Liver (tissue), 7 donors: ENCODE measurements at regions not wholly inside any gene's neighbourhood (a gene's known extent, or its start where the extent isn't known, plus 50 kb on each side); places are given as distances from the start of the nearest gene placed in this dataset.
"Not testable (repeated sequence)": the region's sequence is repeated elsewhere in the genome, so short reads cannot be mapped to it uniquely, and the experiment has no call there.

ENCODE experiments used
- DNase-seq: peaks from one replicate; pipeline ENCODE4 v3.0.0-alpha.2; 2017; ENCODE audit warnings: low spot score
- H3K27ac ChIP-seq, 2 donors: one replicate each; pipeline ENCODE4 v1.7.0; 2013; ENCODE audit warnings: inconsistent platforms in 2 of 2, low read length in 2 of 2, control low read depth in 1 of 2, low read depth in 1 of 2, mild to moderate bottlenecking in 1 of 2
- H3K27me3 ChIP-seq, 4 donors: one replicate each; pipeline versions ENCODE4 v1.6.1 to v1.7.0; 2013; ENCODE audit warnings: low read length in 3 of 4, inconsistent platforms in 1 of 4, mild to moderate bottlenecking in 1 of 4, moderate library complexity in 1 of 4; ENCODE audit not compliant: control insufficient read depth in 4 of 4, insufficient read depth in 4 of 4
- H3K36me3 ChIP-seq, 4 donors: one replicate each; pipeline versions ENCODE4 v1.6.1 to v1.7.0; 2013; ENCODE audit warnings: low read length in 3 of 4, mild to moderate bottlenecking in 3 of 4, low read depth in 1 of 4, moderate library complexity in 1 of 4; ENCODE audit not compliant: control insufficient read depth in 4 of 4, insufficient read depth in 3 of 4
- H3K4me1 ChIP-seq, 4 donors: one replicate each; pipeline versions ENCODE4 v1.6.1 to v1.7.0; 2013; ENCODE audit warnings: low read length in 3 of 4, mild to moderate bottlenecking in 3 of 4, moderate library complexity in 1 of 4; ENCODE audit not compliant: control insufficient read depth in 4 of 4, insufficient read depth in 4 of 4
- H3K4me3 ChIP-seq, 3 donors: one replicate each; pipeline versions ENCODE4 v1.6.1 to v1.7.0; 2013; ENCODE audit warnings: low read length in 3 of 3, control low read depth in 1 of 3, low read depth in 1 of 3, mild to moderate bottlenecking in 1 of 3
- H3K9ac ChIP-seq, 2 donors: one replicate each; pipeline ENCODE4 v1.7.0; 2013; ENCODE audit warnings: low read length in 2 of 2, mild to moderate bottlenecking in 2 of 2, moderate library complexity in 2 of 2, control low read depth in 1 of 2, low read depth in 1 of 2
- H3K9me3 ChIP-seq, 4 donors: one replicate each; pipeline versions ENCODE4 v1.6.1 to v1.7.0; 2013; ENCODE audit warnings: low read length in 3 of 4; ENCODE audit not compliant: control insufficient read depth in 4 of 4
- RAD21 ChIP-seq, 2 donors: IDR thresholded peaks; 2 replicates each; pipeline ENCODE4 v1.6.1; 2016; ENCODE audit warnings: antibody characterized with exemption in 2 of 2, mild to moderate bottlenecking in 2 of 2
- WGBS: extraction: QIAGEN DNeasy Blood & Tissue Kit; methylation state at CpG from one replicate; pipeline ENCODE4 v1.1.7; 2013; 5-methylcytosine and 5-hydroxymethylcytosine counted together
- donor health status: healthy.
- donor health status: healthy.
- donor health status: healthy.
- donor health status: healthy.

DNA sequence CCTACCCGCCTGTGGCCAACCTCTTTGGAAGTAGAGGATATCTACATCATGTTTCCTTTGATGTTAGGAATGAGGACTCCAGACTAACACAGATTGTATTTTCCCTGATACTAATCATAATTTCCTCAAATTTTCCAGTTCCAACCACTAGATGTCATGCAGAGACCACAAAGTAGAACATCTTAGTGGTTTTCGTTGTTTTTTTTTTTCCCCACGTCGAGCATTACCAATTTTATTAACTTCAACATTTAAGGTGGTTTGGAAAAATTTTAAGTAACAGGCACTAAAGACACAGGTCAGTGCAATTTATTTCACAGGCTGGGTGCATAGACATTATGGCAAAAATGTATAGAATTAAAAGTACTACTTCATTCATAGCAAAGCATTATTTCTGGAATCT is 280.1 kb downstream of the ANKRD30B start:
- H3K27ac ChIP-seq, H3K4me3 ChIP-seq, H3K9ac ChIP-seq, H3K9me3 ChIP-seq, H3K4me1 ChIP-seq, H3K27me3 ChIP-seq, DNase-seq, H3K36me3 ChIP-seq: not testable (repeated sequence)
- WGBS: 6% methylated on average over 4 of the region's 4 CpGs
- TF ChIP-seq RAD21 (IDR thresholded peaks at IDR 0.05): peak; percentile 59 to 63

DNA sequence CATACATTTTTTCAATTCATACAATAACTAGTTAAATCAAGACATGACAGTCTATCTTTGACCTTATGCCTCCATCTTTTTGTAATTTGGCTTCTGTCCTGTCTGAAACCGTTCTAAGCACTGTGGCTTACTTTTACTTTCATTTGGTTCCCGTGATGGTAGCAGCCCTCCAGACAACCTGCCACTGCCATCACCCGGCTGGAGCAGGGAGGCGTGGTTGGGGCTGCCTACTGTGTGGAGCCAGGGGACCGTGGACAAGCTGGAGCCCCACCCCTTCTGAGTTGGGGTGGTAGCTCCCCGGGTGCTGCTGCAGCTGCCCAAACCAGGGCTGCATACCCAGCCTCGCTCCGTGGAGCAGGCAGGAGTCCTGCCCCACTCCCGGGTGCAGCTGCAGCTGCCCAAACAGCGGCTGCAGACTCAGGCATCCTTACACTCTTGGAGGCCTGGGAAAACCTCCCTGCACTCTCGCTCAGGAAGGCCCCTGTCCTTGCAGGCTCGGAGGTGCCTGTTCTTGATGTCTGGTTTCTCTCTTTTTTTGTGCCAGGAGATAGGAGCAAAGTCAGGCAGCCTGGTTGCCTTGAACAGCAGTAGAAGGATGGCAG is 312.4 kb downstream of the ANKRD30B start:
- H3K36me3 ChIP-seq, DNase-seq, H3K27ac ChIP-seq, H3K4me3 ChIP-seq, H3K9me3 ChIP-seq, H3K9ac ChIP-seq, H3K4me1 ChIP-seq, H3K27me3 ChIP-seq: not testable (repeated sequence)
- WGBS: 70% methylated on average over 11 of the region's 12 CpGs

DNA sequence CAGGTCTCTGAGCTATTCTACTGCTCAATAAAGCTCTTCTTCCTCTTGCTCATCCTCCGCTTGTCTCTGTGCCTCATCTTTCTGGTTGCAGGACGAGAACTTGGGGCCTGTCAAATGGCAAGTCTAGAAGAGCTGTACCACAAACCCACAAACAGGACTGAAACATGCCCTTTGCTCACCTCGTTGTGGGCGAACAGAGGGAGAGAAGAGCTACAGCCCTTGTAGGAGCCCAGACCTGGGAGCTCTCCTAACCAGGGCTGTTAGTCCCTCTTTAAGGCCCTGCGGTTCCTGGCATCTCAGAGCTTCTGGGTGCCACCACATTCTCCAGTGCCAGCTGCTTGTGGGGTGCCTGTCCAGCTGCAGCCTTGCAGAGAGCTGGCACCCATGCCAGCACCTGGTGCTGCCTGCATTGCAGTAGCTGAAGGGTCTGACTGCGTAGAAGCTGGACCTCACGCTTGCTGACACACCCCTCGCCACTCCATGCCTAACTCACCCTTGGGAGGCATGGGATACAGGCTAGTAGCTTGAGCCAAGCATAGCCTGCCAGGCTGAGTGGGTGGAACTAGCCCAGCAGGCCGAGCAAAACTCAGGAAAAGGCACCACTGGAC is 313.4 kb downstream of the ANKRD30B start:
- not testable (repeated sequence) for H3K9ac ChIP-seq, H3K9me3 ChIP-seq, H3K27ac ChIP-seq, H3K4me1 ChIP-seq, H3K27me3 ChIP-seq, DNase-seq, H3K36me3 ChIP-seq, H3K4me3 ChIP-seq
- WGBS: 76% methylated on average over 9 of the region's 9 CpGs

DNA sequence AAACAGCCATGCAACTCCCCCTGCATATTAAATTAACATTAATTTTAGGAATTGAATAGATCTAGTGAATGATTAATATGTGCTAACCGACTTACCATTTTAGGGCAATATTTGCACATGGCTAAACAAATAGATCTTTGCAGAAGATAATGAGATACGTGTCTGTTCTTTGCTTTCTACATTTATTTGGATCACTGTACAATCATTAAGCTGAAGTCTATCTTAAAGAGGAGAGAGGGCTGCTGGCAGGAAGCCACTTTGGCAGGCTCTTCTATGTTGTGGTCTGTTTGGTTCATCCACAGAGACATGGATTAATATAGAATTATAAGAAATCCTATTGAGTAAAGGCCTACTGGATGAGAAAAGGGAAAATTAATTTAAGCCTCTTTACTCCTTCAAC is 318.5 kb downstream of the ANKRD30B start:
- H3K9ac ChIP-seq, H3K9me3 ChIP-seq, H3K27me3 ChIP-seq, H3K4me3 ChIP-seq, H3K36me3 ChIP-seq, DNase-seq, H3K4me1 ChIP-seq, H3K27ac ChIP-seq: not testable (repeated sequence)
- WGBS: 26% methylated on average over 2 of the region's 2 CpGs

DNA sequence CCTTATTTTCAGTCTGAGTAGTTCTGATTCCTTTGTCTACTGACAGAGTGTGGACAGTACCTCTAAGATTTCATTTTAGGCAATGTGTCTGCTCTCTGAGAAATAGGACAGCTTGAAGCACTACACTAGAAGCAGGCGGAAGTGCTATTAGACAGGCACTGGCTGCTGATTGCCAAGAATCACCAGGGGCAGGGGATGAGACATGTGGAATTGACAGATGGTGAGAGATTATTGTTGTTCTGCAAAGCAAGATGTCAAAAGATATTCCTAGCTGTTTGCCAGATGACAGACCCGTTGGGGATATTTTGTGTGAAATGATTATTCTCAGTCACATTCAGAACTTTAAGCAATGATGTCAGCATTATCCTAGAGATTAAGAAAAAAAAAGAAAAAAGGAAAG is 323.3 kb downstream of the ANKRD30B start:
- H3K27me3 ChIP-seq, H3K27ac ChIP-seq, DNase-seq, H3K4me1 ChIP-seq, H3K9me3 ChIP-seq, H3K36me3 ChIP-seq, H3K4me3 ChIP-seq, H3K9ac ChIP-seq: not testable (repeated sequence)
- 72% methylated on average over 2 of the region's 2 CpGs for WGBS
